K562 (cell line): ENCODE measurements at regions not wholly inside any gene's neighbourhood (a gene's known extent, or its start where the extent isn't known, plus 50 kb on each side); places are given as distances from the start of the nearest gene placed in this dataset.

Experiments used
- ATAC-seq: fragments of 200-7000 bp; cut with Tn5 transposase; 3 replicates; pipeline ENCODE4 v1.9.1; 2020; ENCODE audit warnings: moderate library complexity
- BruUV-seq: library from RNA; stranded (reverse); fragments of 400-500 nt; replicated peaks from 2 replicates; lab custom pipeline; 2021; lab: Mats Ljungman, UMichigan
- CTCF ChIA-PET: fragments of 300-600 bp; formaldehyde crosslinking; extraction: SDS; loops from one replicate; lab custom pipeline; 2021; ENCODE audit warnings: low intra/inter-chr PET ratio; lab: Yijun Ruan, JAX
- POLR2A ChIA-PET: fragments of 300-600, 350-650 bp; sonication (Branson Sonifier 250); formaldehyde crosslinking; extraction: SDS; loops from one replicate; lab custom pipeline; 2021; ENCODE audit warnings: antibody characterized with exemption, inconsistent platforms; lab: Yijun Ruan, JAX
- DNase-seq, 4 experiments: peaks; one replicate each; pipeline versions ENCODE4 v3.0.0 to v3.0.0-alpha.2; 2011 to 2018; ENCODE audit warnings: low spot score in 3 of 4, mixed read lengths in 3 of 4; ENCODE audit errors: extremely low read depth in 1 of 4
- FAIRE-seq: peaks from 2 replicates; lab custom pipeline; 2011; peaks lifted over from hg19 to GRCh38; lab: Jason Lieb, UNC
- H2AFZ ChIP-seq: 2 replicates; pipeline ENCODE4 v1.6.0; 2011; ENCODE audit warnings: low read depth, low read length, control low read depth, inconsistent platforms
- H3K27ac ChIP-seq: fragments of 200-600 bp; 3 replicates; pipeline ENCODE4 v1.8.0; 2011; ENCODE audit warnings: low read depth, mild to moderate bottlenecking, control low read depth, inconsistent platforms, low read length, moderate library complexity, mixed read lengths; ENCODE audit errors: extremely low read depth
- H3K27me3 ChIP-seq, 2 experiments: fragments of 300-600 bp in 1 of 2; 2 replicates in 1 of 2; 3 replicates in 1 of 2; pipeline versions ENCODE4 v1.6.0 to v1.8.0; 2011; ENCODE audit warnings: inconsistent platforms in 2 of 2, low read length in 2 of 2, mild to moderate bottlenecking in 1 of 2, mixed read lengths in 1 of 2, moderate library complexity in 1 of 2; ENCODE audit not compliant: control insufficient read depth in 2 of 2, insufficient read depth in 2 of 2
- H3K36me3 ChIP-seq: fragments of 300-600 bp; 3 replicates; pipeline ENCODE4 v1.8.0; 2011; ENCODE audit warnings: mild to moderate bottlenecking, low read length, inconsistent platforms; ENCODE audit not compliant: control insufficient read depth, insufficient read depth
- H3K4me1 ChIP-seq, 2 experiments: fragments of 200-600 bp in 1 of 2; replicated peaks in 1 of 2; 2 replicates in 1 of 2; 3 replicates in 1 of 2; pipeline versions ENCODE4 v1.5.1 to v1.8.0; 2011; ENCODE audit warnings: inconsistent platforms in 2 of 2, low read length in 2 of 2, mild to moderate bottlenecking in 1 of 2, mixed read lengths in 1 of 2, moderate library complexity in 1 of 2; ENCODE audit not compliant: control insufficient read depth in 2 of 2, insufficient read depth in 2 of 2
- H3K4me2 ChIP-seq: 2 replicates; pipeline ENCODE4 v1.6.1; 2011; ENCODE audit warnings: low read length, control low read depth, inconsistent platforms, mixed read lengths; ENCODE audit not compliant: insufficient read depth
- H3K4me3 ChIP-seq: fragments of 200-600 bp; sonication (generic), shearing (Covaris generic); 2 replicates; pipeline ENCODE4 v1.5.1; 2016; ENCODE audit warnings: control low read depth, inconsistent platforms
- H3K79me2 ChIP-seq: fragments of 200-600 bp; 3 replicates; pipeline ENCODE4 v1.8.0; 2011; ENCODE audit warnings: low read length, inconsistent platforms; ENCODE audit not compliant: control insufficient read depth, insufficient read depth
- H3K9ac ChIP-seq, 2 experiments: 2 replicates each; pipeline versions ENCODE4 v1.6.0 to v1.6.1; 2011; ENCODE audit warnings: low read depth in 2 of 2, low read length in 2 of 2, control low read depth in 1 of 2, inconsistent platforms in 1 of 2, mild to moderate bottlenecking in 1 of 2, mixed read lengths in 1 of 2; ENCODE audit not compliant: insufficient read depth in 1 of 2
- H3K9me1 ChIP-seq: one replicate; pipeline ENCODE4 v1.6.0; 2011; ENCODE audit warnings: inconsistent platforms, mild to moderate bottlenecking, low read length, moderate library complexity; ENCODE audit not compliant: control insufficient read depth, insufficient read depth
- H3K9me3 ChIP-seq: replicated peaks from 2 replicates; pipeline ENCODE4 v1.5.1; 2011; ENCODE audit warnings: low read depth, low read length, inconsistent platforms; ENCODE audit not compliant: control insufficient read depth, insufficient read depth
- H4K20me1 ChIP-seq: replicated peaks from 2 replicates; pipeline ENCODE4 v1.6.1; 2011; ENCODE audit warnings: low read length, inconsistent platforms, mixed read lengths; ENCODE audit not compliant: control insufficient read depth, insufficient read depth
- NONO ChIP-seq, 2 experiments: fragments of 200-400 bp in 1 of 2; fragments of 450-650 bp in 1 of 2; formaldehyde crosslinking in 1 of 2; IDR thresholded peaks; 2 replicates each; pipeline ENCODE4 v1.6.1; 2017; ENCODE audit warnings: low read depth in 2 of 2, mild to moderate bottlenecking in 2 of 2, moderate library complexity in 2 of 2, low read length in 1 of 2
- RFX1 ChIP-seq: fragments of 450-650 bp; IDR thresholded peaks from 2 replicates; pipeline ENCODE4 v1.6.1; 2016; ENCODE audit warnings: mild to moderate bottlenecking, moderate library complexity
- SIRT6 ChIP-seq: IDR thresholded peaks from one replicate; pipeline ENCODE4 v1.6.1; 2012; ENCODE audit warnings: low read depth, mild to moderate bottlenecking, control low read depth, inconsistent platforms, low read length, moderate library complexity
- SPI1 ChIP-seq: IDR thresholded peaks from 2 replicates; pipeline ENCODE4 v1.6.1; 2011; ENCODE audit warnings: low read depth, low read length, control low read depth, borderline replicate concordance
- ZNF212 ChIP-seq: fragments of 450-650 bp; formaldehyde crosslinking; IDR thresholded peaks from 2 replicates; pipeline ENCODE4 v1.4.0; 2020; ENCODE audit warnings: mild to moderate bottlenecking
- ZNF23 ChIP-seq: fragments of 250-450 bp; sonication (Bioruptor Pico); IDR thresholded peaks from 2 replicates; pipeline ENCODE4 v1.4.0; 2020; ENCODE audit warnings: mild to moderate bottlenecking
- WGBS: fragments of 100-300 bp; shearing (Covaris generic); methylation state at CpG from one replicate; pipeline ENCODE4 v1.1.6; 2016; ENCODE audit warnings: low coverage, mixed read lengths; ENCODE audit not compliant: insufficient coverage; ENCODE audit errors: missing lambda C conversion rate; 5-methylcytosine and 5-hydroxymethylcytosine counted together
- in situ Hi-C: fragments of 300-500 bp; cut with MboI; formaldehyde crosslinking; loops from 4 replicates; pipeline ENCODE4 v1.15.0; 2018; ENCODE audit warnings: inconsistent platforms, mixed read lengths
- intact Hi-C: fragments of 100-400 bp; cut with micrococcal nuclease; formaldehyde crosslinking; loops from 2 replicates; pipeline ENCODE4 v1.14.2; 2022
- TF ChIP-seq, protein P1 (sequence below): fragments of 250-450 bp; sonication (Bioruptor Pico); IDR thresholded peaks from 2 replicates; pipeline ENCODE4 v1.5.0; 2020; ENCODE audit warnings: mild to moderate bottlenecking
- TF ChIP-seq, protein P2 (sequence below), 3 experiments: IDR thresholded peaks in 2 of 3; conservative IDR thresholded peaks in 1 of 3; 2 replicates each; pipeline ENCODE4 v1.5.1; 2011 to 2012; ENCODE audit warnings: low read length in 3 of 3, mild to moderate bottlenecking in 3 of 3, control low read depth in 2 of 3, improper control_type of control experiment in 1 of 3, inconsistent platforms in 1 of 3, low read depth in 1 of 3, mixed read lengths in 1 of 3, moderate library complexity in 1 of 3; ENCODE audit not compliant: insufficient read depth in 2 of 3
- TF ChIP-seq, protein P3 (sequence below), 2 experiments: fragments of 450-650 bp in 1 of 2; sonication (generic) in 1 of 2; formaldehyde crosslinking in 1 of 2; IDR thresholded peaks in 1 of 2; conservative IDR thresholded peaks in 1 of 2; 2 replicates each; pipeline versions ENCODE4 v1.6.1 to v1.8.1; 2016 to 2023; ENCODE audit warnings: mild to moderate bottlenecking in 2 of 2, moderate library complexity in 2 of 2, inconsistent platforms in 1 of 2, missing genetic modification reagents in 1 of 2
- TF ChIP-seq, protein P4 (sequence below): sonication (generic); formaldehyde crosslinking; IDR thresholded peaks from 2 replicates; pipeline ENCODE4 v1.8.0; 2022; ENCODE audit warnings: mild to moderate bottlenecking, missing genetic modification reagents
- TF ChIP-seq, protein P5 (sequence below): fragments of 250-450 bp; sonication (Bioruptor Pico); IDR thresholded peaks from 2 replicates; pipeline ENCODE4 v1.9.0; 2021; ENCODE audit warnings: mild to moderate bottlenecking

DNA sequence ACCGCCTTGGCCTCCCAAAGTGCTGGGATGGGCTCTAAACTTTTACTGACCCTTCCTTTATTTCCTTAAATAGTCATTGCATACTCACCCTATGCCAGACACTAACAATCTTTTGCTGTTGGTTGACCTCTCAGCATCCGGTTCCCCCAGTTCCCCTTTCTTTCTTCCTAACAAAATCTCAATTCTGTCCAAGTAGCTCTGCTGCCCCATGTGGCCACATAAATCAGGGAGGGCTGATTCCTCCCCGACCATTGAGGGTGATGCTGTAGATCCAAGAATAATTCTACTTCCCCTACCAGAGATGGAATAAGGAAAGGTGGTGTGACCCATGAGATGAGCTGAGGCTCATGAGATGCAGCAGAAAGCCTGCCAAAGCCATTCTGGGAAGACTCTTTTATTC is 315.3 kb upstream of the MSX2 start:
- FAIRE-seq (no peak), DNase-seq (peak in 3 of 4 experiments; percentile 5 to 13 (median 11)), ATAC-seq (no peak)
- intact Hi-C loops (no loop called here), in situ Hi-C loops (no loop called here)
- TF ChIP-seq, protein P1, sequence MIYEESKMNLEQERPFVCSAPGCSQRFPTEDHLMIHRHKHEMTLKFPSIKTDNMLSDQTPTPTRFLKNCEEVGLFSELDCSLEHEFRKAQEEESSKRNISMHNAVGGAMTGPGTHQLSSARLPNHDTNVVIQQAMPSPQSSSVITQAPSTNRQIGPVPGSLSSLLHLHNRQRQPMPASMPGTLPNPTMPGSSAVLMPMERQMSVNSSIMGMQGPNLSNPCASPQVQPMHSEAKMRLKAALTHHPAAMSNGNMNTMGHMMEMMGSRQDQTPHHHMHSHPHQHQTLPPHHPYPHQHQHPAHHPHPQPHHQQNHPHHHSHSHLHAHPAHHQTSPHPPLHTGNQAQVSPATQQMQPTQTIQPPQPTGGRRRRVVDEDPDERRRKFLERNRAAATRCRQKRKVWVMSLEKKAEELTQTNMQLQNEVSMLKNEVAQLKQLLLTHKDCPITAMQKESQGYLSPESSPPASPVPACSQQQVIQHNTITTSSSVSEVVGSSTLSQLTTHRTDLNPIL (CRISPR knock-in tag), result no peak
- TF ChIP-seq SPI1 (peak; percentile 91), NONO (IDR thresholded peaks at IDR 0.05; ENCODE audit: low read depth in 2 of 2, low read length in 1 of 2) (no peak), SIRT6 (no peak), RFX1 (no peak), ZNF212 (no peak), ZNF23 (CRISPR knock-in tag) (no peak)
- TF ChIP-seq, protein P2, sequence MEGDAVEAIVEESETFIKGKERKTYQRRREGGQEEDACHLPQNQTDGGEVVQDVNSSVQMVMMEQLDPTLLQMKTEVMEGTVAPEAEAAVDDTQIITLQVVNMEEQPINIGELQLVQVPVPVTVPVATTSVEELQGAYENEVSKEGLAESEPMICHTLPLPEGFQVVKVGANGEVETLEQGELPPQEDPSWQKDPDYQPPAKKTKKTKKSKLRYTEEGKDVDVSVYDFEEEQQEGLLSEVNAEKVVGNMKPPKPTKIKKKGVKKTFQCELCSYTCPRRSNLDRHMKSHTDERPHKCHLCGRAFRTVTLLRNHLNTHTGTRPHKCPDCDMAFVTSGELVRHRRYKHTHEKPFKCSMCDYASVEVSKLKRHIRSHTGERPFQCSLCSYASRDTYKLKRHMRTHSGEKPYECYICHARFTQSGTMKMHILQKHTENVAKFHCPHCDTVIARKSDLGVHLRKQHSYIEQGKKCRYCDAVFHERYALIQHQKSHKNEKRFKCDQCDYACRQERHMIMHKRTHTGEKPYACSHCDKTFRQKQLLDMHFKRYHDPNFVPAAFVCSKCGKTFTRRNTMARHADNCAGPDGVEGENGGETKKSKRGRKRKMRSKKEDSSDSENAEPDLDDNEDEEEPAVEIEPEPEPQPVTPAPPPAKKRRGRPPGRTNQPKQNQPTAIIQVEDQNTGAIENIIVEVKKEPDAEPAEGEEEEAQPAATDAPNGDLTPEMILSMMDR (IDR thresholded peaks at IDR 0.05 in 2 of 3, conservative IDR thresholded peaks at IDR 0.05 in 1 of 3; ENCODE audit: insufficient read depth in 2 of 3, low read depth in 1 of 3, low read length in 3 of 3), result peak; percentile 28 to 44 (median 37); a peak in 3 of 6 replicates
- TF ChIP-seq, protein P3, sequence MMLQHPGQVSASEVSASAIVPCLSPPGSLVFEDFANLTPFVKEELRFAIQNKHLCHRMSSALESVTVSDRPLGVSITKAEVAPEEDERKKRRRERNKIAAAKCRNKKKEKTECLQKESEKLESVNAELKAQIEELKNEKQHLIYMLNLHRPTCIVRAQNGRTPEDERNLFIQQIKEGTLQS (IDR thresholded peaks at IDR 0.05), result no peak
- TF ChIP-seq, protein P3 (CRISPR knock-in tag; conservative IDR thresholded peaks at IDR 0.05), result no peak
- TF ChIP-seq, protein P4, sequence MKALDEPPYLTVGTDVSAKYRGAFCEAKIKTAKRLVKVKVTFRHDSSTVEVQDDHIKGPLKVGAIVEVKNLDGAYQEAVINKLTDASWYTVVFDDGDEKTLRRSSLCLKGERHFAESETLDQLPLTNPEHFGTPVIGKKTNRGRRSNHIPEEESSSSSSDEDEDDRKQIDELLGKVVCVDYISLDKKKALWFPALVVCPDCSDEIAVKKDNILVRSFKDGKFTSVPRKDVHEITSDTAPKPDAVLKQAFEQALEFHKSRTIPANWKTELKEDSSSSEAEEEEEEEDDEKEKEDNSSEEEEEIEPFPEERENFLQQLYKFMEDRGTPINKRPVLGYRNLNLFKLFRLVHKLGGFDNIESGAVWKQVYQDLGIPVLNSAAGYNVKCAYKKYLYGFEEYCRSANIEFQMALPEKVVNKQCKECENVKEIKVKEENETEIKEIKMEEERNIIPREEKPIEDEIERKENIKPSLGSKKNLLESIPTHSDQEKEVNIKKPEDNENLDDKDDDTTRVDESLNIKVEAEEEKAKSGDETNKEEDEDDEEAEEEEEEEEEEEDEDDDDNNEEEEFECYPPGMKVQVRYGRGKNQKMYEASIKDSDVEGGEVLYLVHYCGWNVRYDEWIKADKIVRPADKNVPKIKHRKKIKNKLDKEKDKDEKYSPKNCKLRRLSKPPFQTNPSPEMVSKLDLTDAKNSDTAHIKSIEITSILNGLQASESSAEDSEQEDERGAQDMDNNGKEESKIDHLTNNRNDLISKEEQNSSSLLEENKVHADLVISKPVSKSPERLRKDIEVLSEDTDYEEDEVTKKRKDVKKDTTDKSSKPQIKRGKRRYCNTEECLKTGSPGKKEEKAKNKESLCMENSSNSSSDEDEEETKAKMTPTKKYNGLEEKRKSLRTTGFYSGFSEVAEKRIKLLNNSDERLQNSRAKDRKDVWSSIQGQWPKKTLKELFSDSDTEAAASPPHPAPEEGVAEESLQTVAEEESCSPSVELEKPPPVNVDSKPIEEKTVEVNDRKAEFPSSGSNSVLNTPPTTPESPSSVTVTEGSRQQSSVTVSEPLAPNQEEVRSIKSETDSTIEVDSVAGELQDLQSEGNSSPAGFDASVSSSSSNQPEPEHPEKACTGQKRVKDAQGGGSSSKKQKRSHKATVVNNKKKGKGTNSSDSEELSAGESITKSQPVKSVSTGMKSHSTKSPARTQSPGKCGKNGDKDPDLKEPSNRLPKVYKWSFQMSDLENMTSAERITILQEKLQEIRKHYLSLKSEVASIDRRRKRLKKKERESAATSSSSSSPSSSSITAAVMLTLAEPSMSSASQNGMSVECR, result no peak
- TF ChIP-seq, protein P5, sequence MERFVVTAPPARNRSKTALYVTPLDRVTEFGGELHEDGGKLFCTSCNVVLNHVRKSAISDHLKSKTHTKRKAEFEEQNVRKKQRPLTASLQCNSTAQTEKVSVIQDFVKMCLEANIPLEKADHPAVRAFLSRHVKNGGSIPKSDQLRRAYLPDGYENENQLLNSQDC (CRISPR knock-in tag), result no peak
- Histone ChIP-seq H3K79me2 (no peaks in the 10 kb centered on the region), H3K27ac (no peak overlapping the region), H4K20me1 (no peaks in the 10 kb centered on the region), H3K9me3 (no peaks in the 10 kb centered on the region), H3K27me3 (peaks cover 0 to 13% of the 10 kb centered on the region in 2 experiments; a peak in 2 of 5 replicates), H3K36me3 (no peaks in the 10 kb centered on the region), H3K4me3 (no peak overlapping the region), H3K9ac (no peak overlapping the region), H3K4me1 (no peaks in the 10 kb centered on the region), H3K4me2 (no peak overlapping the region), H3K9me1 (no peaks in the 10 kb centered on the region), H2AFZ (no peak overlapping the region)
- no TSS peak for BruUV-seq
- ChIA-PET CTCF (interaction anchor here (0.6 kb wide), 1 partner anchor 11 kb away, joined by 4 read pairs; no protein-coding TSS in a partner anchor), POLR2A (interaction anchor here (0.7 to 1.6 kb wide), 3 partner anchors 13 to 94 kb away, joined by 3 to 4 read pairs (median 3); no protein-coding TSS in a partner anchor)
- WGBS, result 2% methylated on average over 3 of the region's 3 CpGs
